ENCODE measurements at regions not wholly inside any gene's neighbourhood (a gene's known extent, or its start where the extent isn't known, plus 50 kb on each side); places are given as distances from the start of the nearest gene placed in this dataset.
"Not testable (repeated sequence)": the region's sequence is repeated elsewhere in the genome, so short reads cannot be mapped to it uniquely, and the experiment has no call there.

DNA sequence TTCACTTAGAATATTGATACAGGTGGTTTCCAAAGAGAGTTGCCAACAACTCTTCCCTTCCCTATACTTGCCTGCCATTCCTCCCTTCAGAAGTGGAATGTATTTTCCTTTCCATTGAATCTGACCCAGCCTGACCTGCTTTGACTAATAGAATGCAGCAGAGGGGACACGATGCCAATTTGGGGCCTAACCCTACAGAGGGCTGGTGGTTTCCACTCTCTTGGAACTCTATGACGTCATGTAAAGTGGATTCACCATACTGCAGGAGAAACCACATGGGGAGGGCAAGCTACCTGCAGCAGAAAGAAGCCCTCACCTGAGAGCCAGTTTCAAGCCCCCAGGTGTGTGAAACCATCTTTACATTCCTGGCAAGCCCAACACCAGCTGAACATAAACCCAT lies 98.9 kb upstream of the TRIB2 start:
- no peak for DNase-seq (ENCODE audit: low read depth)
- H3K4me3 ChIP-seq (ENCODE audit: low read depth, low read length), result no peak overlapping the region
- TF ChIP-seq, protein P1, sequence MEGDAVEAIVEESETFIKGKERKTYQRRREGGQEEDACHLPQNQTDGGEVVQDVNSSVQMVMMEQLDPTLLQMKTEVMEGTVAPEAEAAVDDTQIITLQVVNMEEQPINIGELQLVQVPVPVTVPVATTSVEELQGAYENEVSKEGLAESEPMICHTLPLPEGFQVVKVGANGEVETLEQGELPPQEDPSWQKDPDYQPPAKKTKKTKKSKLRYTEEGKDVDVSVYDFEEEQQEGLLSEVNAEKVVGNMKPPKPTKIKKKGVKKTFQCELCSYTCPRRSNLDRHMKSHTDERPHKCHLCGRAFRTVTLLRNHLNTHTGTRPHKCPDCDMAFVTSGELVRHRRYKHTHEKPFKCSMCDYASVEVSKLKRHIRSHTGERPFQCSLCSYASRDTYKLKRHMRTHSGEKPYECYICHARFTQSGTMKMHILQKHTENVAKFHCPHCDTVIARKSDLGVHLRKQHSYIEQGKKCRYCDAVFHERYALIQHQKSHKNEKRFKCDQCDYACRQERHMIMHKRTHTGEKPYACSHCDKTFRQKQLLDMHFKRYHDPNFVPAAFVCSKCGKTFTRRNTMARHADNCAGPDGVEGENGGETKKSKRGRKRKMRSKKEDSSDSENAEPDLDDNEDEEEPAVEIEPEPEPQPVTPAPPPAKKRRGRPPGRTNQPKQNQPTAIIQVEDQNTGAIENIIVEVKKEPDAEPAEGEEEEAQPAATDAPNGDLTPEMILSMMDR (IDR thresholded peaks at IDR 0.05; ENCODE audit: control insufficient read depth, extremely low read depth, insufficient read depth), result no peak

DNA sequence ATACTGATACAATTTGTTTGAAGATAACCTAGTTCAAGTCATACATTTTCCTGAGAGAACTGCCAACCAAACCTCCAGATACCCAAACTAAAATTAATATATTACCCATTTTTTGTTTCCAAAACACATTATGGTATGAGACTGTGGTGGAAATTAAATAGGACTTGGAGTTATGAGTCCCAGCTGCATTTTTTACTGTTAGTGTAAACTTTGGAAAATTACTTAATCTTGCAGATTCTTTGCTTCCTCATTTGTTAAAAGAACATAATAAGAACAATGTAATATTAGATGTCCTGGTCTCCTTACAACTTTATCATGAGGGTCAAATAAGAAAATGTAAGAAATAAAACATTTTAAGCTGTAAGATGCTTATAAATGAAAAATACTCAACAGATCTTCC lies 98.2 kb upstream of the TRIB2 start:
- no peak for DNase-seq (ENCODE audit: low read depth)
- H3K4me3 ChIP-seq (ENCODE audit: low read depth, low read length), result no peak overlapping the region
- TF ChIP-seq, protein P1 (IDR thresholded peaks at IDR 0.05; ENCODE audit: control insufficient read depth, extremely low read depth, insufficient read depth), result no peak

DNA sequence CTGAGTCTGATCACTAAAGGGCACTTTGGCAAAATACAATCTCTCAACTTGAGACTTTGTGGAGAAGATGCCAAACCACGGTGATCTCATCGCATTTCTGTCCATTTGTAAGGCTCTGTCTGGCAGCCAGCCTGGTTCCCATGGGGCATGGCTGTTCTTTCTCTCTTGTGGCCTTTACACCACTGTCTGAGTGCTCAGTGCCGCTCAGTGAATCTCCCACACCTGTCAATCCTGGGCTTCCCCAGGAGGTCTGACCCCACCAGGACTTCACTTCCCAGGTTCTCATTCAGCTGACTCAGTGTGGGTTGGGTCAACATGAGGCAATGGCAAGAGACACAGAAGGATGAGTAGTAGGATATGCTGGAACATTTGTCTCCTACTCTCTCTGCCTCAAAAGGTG lies 96.8 kb upstream of the TRIB2 start:
- TF ChIP-seq, protein P1 (IDR thresholded peaks at IDR 0.05; ENCODE audit: control insufficient read depth, extremely low read depth, insufficient read depth), result no peak
- H3K4me3 ChIP-seq (ENCODE audit: low read depth, low read length), result no peak overlapping the region
- DNase-seq (ENCODE audit: low read depth), result no peak

DNA sequence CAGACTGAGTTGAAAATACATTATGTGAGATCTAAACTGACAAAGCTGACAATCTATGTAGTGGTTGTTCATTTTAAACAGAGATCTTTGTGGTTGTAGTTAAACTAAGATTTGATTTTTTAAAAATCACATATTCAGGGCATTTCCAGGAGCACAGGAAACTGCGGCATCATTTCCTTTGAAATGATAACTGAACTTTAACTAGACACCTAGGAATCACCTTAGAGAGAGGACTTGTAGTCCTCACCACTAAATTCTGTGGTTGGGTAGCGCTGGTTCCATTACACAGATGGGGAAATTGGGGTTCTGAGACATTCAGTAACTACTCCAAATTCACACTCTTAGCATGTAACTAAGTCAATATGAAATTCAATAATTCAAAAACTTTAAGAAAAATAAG lies 96.0 kb upstream of the TRIB2 start:
- H3K4me3 ChIP-seq (ENCODE audit: low read depth, low read length), result no peak overlapping the region
- TF ChIP-seq, protein P1 (IDR thresholded peaks at IDR 0.05; ENCODE audit: control insufficient read depth, extremely low read depth, insufficient read depth), result no peak
- no peak for DNase-seq (ENCODE audit: low read depth)

DNA sequence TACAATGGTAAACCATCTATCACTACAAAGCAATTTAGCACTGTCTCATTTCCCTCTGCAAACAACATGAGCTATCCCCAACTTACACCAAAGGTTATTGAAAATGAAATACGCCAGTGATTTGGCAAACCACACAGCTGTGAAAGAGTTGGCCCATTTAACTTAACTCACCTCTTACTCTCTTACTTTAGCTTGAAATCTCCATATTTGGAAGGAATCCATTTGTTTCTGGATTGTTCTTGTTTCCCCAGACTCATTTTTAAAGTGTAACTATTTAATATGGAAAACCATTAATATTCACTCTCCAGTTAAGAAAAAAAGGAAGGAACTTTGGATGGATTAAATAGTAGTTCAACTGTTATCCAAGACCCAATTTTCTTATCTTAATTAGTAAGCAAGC lies 93.7 kb upstream of the TRIB2 start:
- no peak for DNase-seq (ENCODE audit: low read depth)
- H3K4me3 ChIP-seq (ENCODE audit: low read depth, low read length), result no peak overlapping the region
- TF ChIP-seq, protein P1 (IDR thresholded peaks at IDR 0.05; ENCODE audit: control insufficient read depth, extremely low read depth, insufficient read depth), result no peak

DNA sequence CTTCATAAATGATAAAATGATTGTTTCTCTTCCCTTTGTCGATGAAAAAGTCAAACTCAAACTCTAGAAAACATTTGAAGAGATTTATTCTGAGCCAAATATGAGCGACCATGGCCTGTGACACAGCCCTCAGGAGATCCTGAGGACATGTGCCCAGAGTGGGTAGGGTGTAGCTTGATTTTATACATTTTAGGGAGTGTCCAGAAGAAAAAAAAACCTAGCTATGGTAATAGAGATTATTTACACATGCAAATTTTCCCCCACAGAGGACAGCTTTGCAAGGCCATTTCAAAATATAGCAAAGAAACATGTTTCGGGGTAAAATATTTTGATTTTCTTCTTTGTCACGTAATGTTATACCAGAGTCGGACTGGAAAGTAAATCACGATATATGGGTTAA lies 92.4 kb upstream of the TRIB2 start:
- no peak overlapping the region for H3K4me3 ChIP-seq (ENCODE audit: low read depth, low read length)
- TF ChIP-seq, protein P1 (IDR thresholded peaks at IDR 0.05; ENCODE audit: control insufficient read depth, extremely low read depth, insufficient read depth), result no peak
- DNase-seq (ENCODE audit: low read depth), result no peak

DNA sequence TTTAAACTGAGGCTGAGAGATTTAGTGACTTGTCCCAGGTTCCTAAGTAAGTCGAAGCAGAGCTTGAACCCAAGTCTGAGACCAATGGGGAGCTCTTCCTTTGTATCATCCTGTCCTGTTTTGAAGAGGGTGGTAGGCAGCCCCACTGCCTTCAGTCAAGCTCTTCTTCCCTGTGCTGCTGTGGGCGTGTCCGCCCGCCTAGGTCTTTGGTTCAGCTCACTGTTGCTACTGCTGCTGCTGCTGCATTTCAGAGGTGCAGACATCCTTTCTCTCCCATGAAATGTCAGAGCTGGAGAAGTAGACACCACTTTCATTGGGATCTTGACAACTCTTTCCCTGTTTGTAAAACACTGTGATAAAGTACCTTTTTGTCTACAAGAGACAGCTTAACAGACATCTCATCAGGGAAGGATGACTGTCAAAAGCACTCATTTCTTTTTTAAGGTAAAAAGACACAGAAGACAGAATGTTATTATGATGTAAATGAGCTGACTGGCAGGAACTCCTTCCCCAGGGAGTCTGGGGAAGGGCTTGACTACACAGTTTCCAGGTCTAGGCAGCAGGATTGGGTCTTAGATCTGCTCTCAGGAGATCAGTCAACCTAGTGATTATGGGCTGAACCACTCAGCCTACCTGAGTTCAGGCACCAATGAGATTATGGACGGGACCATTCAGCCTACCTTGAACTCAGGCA lies 91.7 kb upstream of the TRIB2 start:
- H3K4me3 ChIP-seq (ENCODE audit: low read depth, low read length), result no peak overlapping the region
- no peak for DNase-seq (ENCODE audit: low read depth)
- TF ChIP-seq, protein P1 (IDR thresholded peaks at IDR 0.05; ENCODE audit: control insufficient read depth, extremely low read depth, insufficient read depth), result no peak

DNA sequence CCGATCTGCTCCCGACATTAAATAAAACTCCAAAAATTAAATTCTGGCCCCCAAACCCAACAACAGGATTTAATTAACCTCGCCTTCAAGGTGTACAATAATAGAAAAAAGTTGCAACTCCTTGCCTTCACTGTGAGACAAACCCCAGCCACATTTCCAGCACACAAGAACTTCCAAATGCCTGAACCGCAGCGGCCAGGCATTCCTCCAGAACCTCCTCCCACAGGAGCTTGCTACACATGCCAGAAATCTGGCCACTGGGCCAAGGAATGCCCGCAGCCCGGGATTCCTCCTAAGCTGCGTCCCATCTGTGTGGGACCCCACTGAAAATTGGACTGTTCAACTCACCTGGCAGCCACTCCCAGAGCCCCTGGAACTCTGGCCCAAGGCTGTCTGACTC lies 88.2 kb upstream of the TRIB2 start:
- not testable (repeated sequence) for DNase-seq (ENCODE audit: low read depth); H3K4me3 ChIP-seq (ENCODE audit: low read depth, low read length)

Data from LNCaP clone FGC (cell line).